Heart left ventricle (tissue), 16 donors: ENCODE measurements at regions not wholly inside any gene's neighbourhood (a gene's known extent, or its start where the extent isn't known, plus 50 kb on each side); places are given as distances from the start of the nearest gene placed in this dataset.

ENCODE experiments used
- ATAC-seq, 4 donors: fragments of 200-7000 bp; cut with Tn5 transposase; one replicate each; pipeline ENCODE4 v1.9.1; 2020 to 2022; ENCODE audit warnings: moderate library complexity in 4 of 4, mild to moderate bottlenecking in 3 of 4, moderate number of reproducible peaks in 1 of 4
- DNase-seq, 5 donors: peaks; one replicate each; pipeline ENCODE4 v3.0.0-alpha.2; 2020
- H3K27ac ChIP-seq, 12 donors: fragments of 200-600 bp; sonication (generic) in 4 of 12; one replicate each; pipeline versions ENCODE4 v1.5.0 to v1.8.0; 2016 to 2022; ENCODE audit warnings: mild to moderate bottlenecking in 2 of 12
- H3K27me3 ChIP-seq, 9 donors: fragments of 200-600 bp; sonication (generic) in 2 of 9; one replicate each; pipeline versions ENCODE4 v1.5.1 to v1.8.0; 2016 to 2022; ENCODE audit warnings: mild to moderate bottlenecking in 3 of 9
- H3K36me3 ChIP-seq, 9 donors: fragments of 200-600 bp; sonication (generic) in 2 of 9; one replicate each; pipeline versions ENCODE4 v1.5.0 to v1.8.0; 2018 to 2022; ENCODE audit warnings: mild to moderate bottlenecking in 2 of 9
- H3K4me1 ChIP-seq, 12 donors: fragments of 200-600 bp; sonication (generic) in 4 of 12; one replicate each; pipeline versions ENCODE4 v1.5.0 to v1.8.0; 2016 to 2022; ENCODE audit warnings: mild to moderate bottlenecking in 3 of 12
- H3K4me3 ChIP-seq, 12 donors: fragments of 200-600 bp; sonication (generic) in 4 of 12; one replicate each; pipeline versions ENCODE4 v1.5.0 to v1.8.0; 2017 to 2022; ENCODE audit warnings: mild to moderate bottlenecking in 9 of 12, moderate library complexity in 4 of 12
- H3K9me3 ChIP-seq, 12 donors: fragments of 200-600 bp; sonication (generic) in 4 of 12; one replicate each; pipeline versions ENCODE4 v1.5.0 to v1.8.0; 2016 to 2022; ENCODE audit warnings: mild to moderate bottlenecking in 1 of 12
- CTCF ChIP-seq, 12 donors: fragments of 200-600 bp; sonication (generic) in 4 of 12; IDR thresholded peaks; one replicate each; pipeline versions ENCODE4 v1.5.0 to v1.8.0; 2018 to 2022; ENCODE audit warnings: antibody characterized with exemption in 12 of 12, mild to moderate bottlenecking in 5 of 12
- POLR2A ChIP-seq, 2 donors: fragments of 450-650 bp; IDR thresholded peaks; one replicate each; pipeline ENCODE4 v1.6.1; 2017; ENCODE audit warnings: antibody characterized with exemption in 2 of 2, mild to moderate bottlenecking in 2 of 2, moderate library complexity in 2 of 2
- WGBS, 4 donors: extraction: QIAGEN DNeasy Blood & Tissue Kit in 2 of 4; methylation state at CpG; one replicate each; pipeline versions ENCODE4 v1.1.5 to v1.1.7; 2013 to 2018; 5-methylcytosine and 5-hydroxymethylcytosine counted together
- intact Hi-C, 10 donors: fragments of 100-400 bp; cut with DNase I; formaldehyde crosslinking; loops; one replicate each; pipeline versions ENCODE4 v1.11.1 to v1.14.2; 2022
- donor health status: ischemic (EF 13 %, LVEDD 7.1; RV severe dilation, severe dysfunction).
- donor health status: healthy with polysubstance abuse.
- donor health status: DM: no; HTN: yes; CAD: no.
- donor health status: DM: no; HTN: no; CAD: no.
- donor health status: ischemic (EF 25% LVEDD 6.9; RV normal size, moderate dysfunction).
- donor health status: ischemic (EF 25% LVEDD 5.7; RV mildly dilated, moderate dysfunction).
- donor health status: healthy.
- donor health status: DM: yes; HTN: yes; CAD: no.
- donor health status: ischemic (EF 35%, LVEDD 5.7; RV mildly dilated, moderate dysfunction).
- donor health status: nonischemic (EF 11% LVEDD 7.7; RV severe dilation, severe dysfunction).
- donor health status: DM: yes; HTN: yes; CAD: no.
- donor health status: PGD.
- donor health status: ischemic (EF 29% LVEDD 5.4; RV normal size, mild dysfunction).
- donor health status: nonischemic (EF 23%, LVEDD 6.1; RV moderate dilation, normal function).

DNA sequence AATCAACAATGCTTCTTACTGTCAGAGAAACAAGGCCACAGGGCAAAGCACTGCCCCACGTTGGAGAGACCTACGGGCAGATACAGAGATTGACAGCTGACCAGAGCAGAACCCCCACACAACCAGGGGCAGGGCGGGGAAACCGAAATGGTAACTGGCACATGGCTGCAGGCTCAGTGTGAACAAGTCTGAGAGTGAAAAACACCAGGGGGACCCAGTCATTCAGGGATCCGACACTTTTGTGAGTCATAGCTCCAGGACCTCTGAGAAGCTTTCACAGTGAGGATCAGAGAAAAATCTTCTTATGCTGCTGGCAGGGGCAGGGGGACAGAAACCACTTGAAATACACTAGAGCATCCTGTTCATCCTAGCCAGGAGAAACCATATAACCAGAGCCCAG is 254.2 kb downstream of the C6orf118 start:
- no peaks in the 10 kb centered on the region for H3K4me1 ChIP-seq
- 69 to 74% (median 70%) methylated on average over 5 of the region's 5 CpGs for WGBS, 4 donors
- DNase-seq = no peak
- H3K4me3 ChIP-seq = no peak overlapping the region
- no peaks in the 10 kb centered on the region for H3K27me3 ChIP-seq
- TF ChIP-seq POLR2A (IDR thresholded peaks at IDR 0.05) = no peak
- no peak for TF ChIP-seq CTCF (IDR thresholded peaks at IDR 0.05)
- intact Hi-C loops = no loop called here
- H3K27ac ChIP-seq = no peak overlapping the region
- no peaks in the 10 kb centered on the region for H3K9me3 ChIP-seq
- ATAC-seq = no peak
- H3K36me3 ChIP-seq = no peaks in the 10 kb centered on the region

DNA sequence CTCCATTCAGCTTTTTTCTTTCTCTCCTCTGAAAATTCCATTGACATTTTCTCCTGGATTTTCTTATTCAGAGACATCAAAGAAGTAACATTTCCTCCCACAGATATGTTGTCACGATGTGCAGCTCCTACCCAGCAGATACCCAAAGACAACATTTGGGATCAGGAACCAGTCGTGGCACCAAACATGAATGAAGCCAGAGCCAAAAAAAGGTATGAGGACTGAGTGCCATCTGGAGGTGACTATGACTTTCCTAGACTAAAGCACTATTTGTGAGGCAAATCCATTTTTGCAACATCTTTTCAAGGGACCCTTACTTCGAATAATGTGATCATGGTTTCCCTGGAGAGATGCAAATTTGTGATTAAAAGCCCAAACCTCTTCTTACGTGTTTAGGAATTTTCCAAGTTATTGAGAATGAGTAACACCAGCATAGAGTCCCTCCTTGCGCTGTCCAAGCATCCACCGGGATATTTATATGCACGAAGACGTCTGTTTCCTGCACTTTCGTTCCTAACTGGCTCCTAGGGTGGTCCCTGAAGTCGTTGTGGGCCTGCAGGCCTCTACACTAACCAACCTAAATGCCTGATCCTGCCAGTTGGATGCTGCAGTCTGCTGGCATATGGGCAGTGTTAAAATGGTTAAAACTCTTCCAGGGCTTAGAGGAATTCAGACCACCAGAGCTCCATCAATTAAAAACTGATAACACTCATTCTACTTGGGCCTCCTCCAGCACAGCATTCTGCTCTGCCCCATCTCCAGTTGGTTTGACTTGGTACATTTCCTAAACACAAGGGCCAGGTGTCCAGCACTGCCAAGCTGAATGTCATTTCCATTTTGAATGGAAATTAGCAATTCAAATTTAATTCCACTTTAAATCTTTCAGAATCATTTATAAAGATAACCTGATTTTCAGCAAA is 256.6 kb downstream of the C6orf118 start:
- Histone ChIP-seq H3K27me3 (no peaks in the 10 kb centered on the region), H3K36me3 (no peaks in the 10 kb centered on the region), H3K4me3 (no peak overlapping the region), H3K27ac (no peak overlapping the region), H3K4me1 (no peaks in the 10 kb centered on the region), H3K9me3 (peaks cover 0 to 7% (median 0%) of the 10 kb centered on the region in 12 donors)
- ATAC-seq (no peak), DNase-seq (no peak)
- intact Hi-C loops = no loop called here
- WGBS, 4 donors = 73 to 80% (median 77%) methylated on average over 10 of the region's 10 CpGs
- TF ChIP-seq CTCF (IDR thresholded peaks at IDR 0.05) (no peak), POLR2A (IDR thresholded peaks at IDR 0.05) (no peak)

GRCh38 chr6:165049362-165049761 is 260.0 kb downstream of the C6orf118 start:
- intact Hi-C loops = no loop called here
- no peaks in the 10 kb centered on the region for H3K27me3 ChIP-seq
- no peak overlapping the region for H3K4me3 ChIP-seq
- H3K4me1 ChIP-seq = no peaks in the 10 kb centered on the region
- TF ChIP-seq CTCF (IDR thresholded peaks at IDR 0.05) = peak in 10 of 12 donors; percentile 16 to 49 (median 37)
- no peak for TF ChIP-seq POLR2A (IDR thresholded peaks at IDR 0.05)
- WGBS, 4 donors = 21 to 32% (median 28%) methylated on average over 7 of the region's 7 CpGs
- ATAC-seq = peak in 2 of 4 donors; percentile 26 to 54
- peak in 4 of 5 donors; percentile 16 to 42 (median 28) for DNase-seq
- H3K9me3 ChIP-seq = peaks cover 0 to 18% (median 7%) of the 10 kb centered on the region in 12 donors
- H3K36me3 ChIP-seq = no peaks in the 10 kb centered on the region
- H3K27ac ChIP-seq = no peak overlapping the region

- H3K4me3 ChIP-seq = no peak overlapping the region
- intact Hi-C loops = no loop called here
- ATAC-seq = no peak
- H3K27ac ChIP-seq = no peak overlapping the region
- peaks cover 0 to 18% (median 7%) of the 10 kb centered on the region in 12 donors for H3K9me3 ChIP-seq
- H3K27me3 ChIP-seq = no peaks in the 10 kb centered on the region
- H3K4me1 ChIP-seq = no peaks in the 10 kb centered on the region
- no peak for DNase-seq
- TF ChIP-seq POLR2A (IDR thresholded peaks at IDR 0.05) = no peak
- no peak for TF ChIP-seq CTCF (IDR thresholded peaks at IDR 0.05)
- WGBS, 4 donors = 88 to 91% (median 90%) methylated on average over 2 of the region's 2 CpGs
- no peaks in the 10 kb centered on the region for H3K36me3 ChIP-seq
Measured at GRCh38 chr6:165047952-165048351, 261.5 kb downstream of the C6orf118 start.
